ENCODE measurements at regions not wholly inside any gene's neighbourhood (a gene's known extent, or its start where the extent isn't known, plus 50 kb on each side); places are given as distances from the start of the nearest gene placed in this dataset.

DNA sequence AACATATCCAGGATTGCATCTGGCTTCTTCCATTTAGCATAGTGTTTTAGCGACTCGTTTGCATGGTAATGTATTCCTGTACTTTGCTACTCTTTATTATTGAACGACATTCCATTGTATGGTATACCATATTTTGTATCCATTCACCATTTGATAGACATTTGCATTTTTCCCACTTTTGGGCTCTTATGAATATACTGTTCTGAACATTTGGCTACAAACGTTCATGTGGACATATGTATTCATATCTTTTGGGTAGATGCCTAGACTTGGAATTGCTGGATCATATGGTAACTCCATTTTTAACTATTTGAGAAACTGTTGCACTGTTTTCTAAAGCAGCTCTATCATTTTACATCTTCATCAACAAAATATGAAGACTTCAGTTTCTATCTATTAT is 383.7 kb upstream of the AKR1E2 start:
- WGBS (ENCODE audit: extremely low coverage, insufficient read length, low lambda C conversion rate), result no CpG with 5 or more reads among the region's 4 CpGs
- Histone ChIP-seq H3K23ac (ENCODE audit: insufficient read length, low read depth, low read length) (no peak overlapping the region), H2BK20ac (ENCODE audit: low read depth, low read length, poor library complexity, severe bottlenecking) (no peak overlapping the region), H2AFZ (ENCODE audit: low read length) (no peak overlapping the region), H3K79me2 (ENCODE audit: insufficient read depth, low read length) (no peaks in the 10 kb centered on the region), H4K8ac (replicated peaks; ENCODE audit: insufficient read length, low read depth, low read length) (no peak overlapping the region), H3T11ph (ENCODE audit: low read length) (no peak overlapping the region), H3K14ac (ENCODE audit: insufficient read depth, low read length) (no peak overlapping the region), H3K4me2 (ENCODE audit: insufficient read depth, insufficient read length, low read length) (no peak overlapping the region), H4K91ac (ENCODE audit: insufficient read length, low read depth, low read length) (no peak overlapping the region), H2BK12ac (ENCODE audit: insufficient read length, low read depth, low read length) (no peak overlapping the region), H2BK5ac (ENCODE audit: insufficient read length, low read length) (no peak overlapping the region), H3K27ac (ENCODE audit: insufficient read length, low read depth, low read length) (no peak overlapping the region), H3K56ac (ENCODE audit: insufficient read length, low read depth, low read length) (no peak overlapping the region), H3K27me3 (ENCODE audit: insufficient read depth, low read length) (no peaks in the 10 kb centered on the region), H4K5ac (ENCODE audit: insufficient read length, low read depth, low read length) (no peak overlapping the region), H3K18ac (ENCODE audit: insufficient read length, low read depth, low read length) (no peak overlapping the region), H2AK5ac (ENCODE audit: insufficient read length, low read length) (no peak overlapping the region), H2BK120ac (ENCODE audit: low read depth, low read length, poor library complexity, severe bottlenecking) (no peak overlapping the region), H3K79me1 (ENCODE audit: insufficient read depth, low read depth, low read length, poor library complexity, severe bottlenecking) (no peaks in the 10 kb centered on the region), H2BK15ac (ENCODE audit: low read depth, low read length) (no peak overlapping the region), H3K23me2 (ENCODE audit: insufficient read length, low read depth, low read length, poor library complexity, severe bottlenecking) (no peaks in the 10 kb centered on the region), H3K4ac (ENCODE audit: low read depth, low read length) (no peak overlapping the region), H4K20me1 (ENCODE audit: control insufficient read depth, insufficient read depth, insufficient read length) (no peaks in the 10 kb centered on the region), H3K4me1 (ENCODE audit: insufficient read depth, low read length) (no peaks in the 10 kb centered on the region), H3K9me3 (ENCODE audit: control insufficient read depth, low read depth, low read length) (no peaks in the 10 kb centered on the region), H3K9ac (ENCODE audit: extremely low read depth, insufficient read length, low read length) (no peak overlapping the region)
- Mint-ChIP-seq H3K27me3 (ENCODE audit: low read depth) (no peaks in the 10 kb centered on the region), H3K9me3 (peaks cover 9 to 10% of the 10 kb centered on the region in 2 experiments; a peak in 2 of 5 replicates), H3K36me3 (ENCODE audit: insufficient read depth in 1 of 3, low read depth in 3 of 3) (peaks cover 0 to 5% (median 0%) of the 10 kb centered on the region in 3 experiments; a peak in 4 of 7 replicates), H3K4me1 (no peaks in the 10 kb centered on the region), H3K27ac (no peak overlapping the region), H3K4me3 (no peak overlapping the region)
- DNase-seq, result no peak
- TF ChIP-seq, protein P1, sequence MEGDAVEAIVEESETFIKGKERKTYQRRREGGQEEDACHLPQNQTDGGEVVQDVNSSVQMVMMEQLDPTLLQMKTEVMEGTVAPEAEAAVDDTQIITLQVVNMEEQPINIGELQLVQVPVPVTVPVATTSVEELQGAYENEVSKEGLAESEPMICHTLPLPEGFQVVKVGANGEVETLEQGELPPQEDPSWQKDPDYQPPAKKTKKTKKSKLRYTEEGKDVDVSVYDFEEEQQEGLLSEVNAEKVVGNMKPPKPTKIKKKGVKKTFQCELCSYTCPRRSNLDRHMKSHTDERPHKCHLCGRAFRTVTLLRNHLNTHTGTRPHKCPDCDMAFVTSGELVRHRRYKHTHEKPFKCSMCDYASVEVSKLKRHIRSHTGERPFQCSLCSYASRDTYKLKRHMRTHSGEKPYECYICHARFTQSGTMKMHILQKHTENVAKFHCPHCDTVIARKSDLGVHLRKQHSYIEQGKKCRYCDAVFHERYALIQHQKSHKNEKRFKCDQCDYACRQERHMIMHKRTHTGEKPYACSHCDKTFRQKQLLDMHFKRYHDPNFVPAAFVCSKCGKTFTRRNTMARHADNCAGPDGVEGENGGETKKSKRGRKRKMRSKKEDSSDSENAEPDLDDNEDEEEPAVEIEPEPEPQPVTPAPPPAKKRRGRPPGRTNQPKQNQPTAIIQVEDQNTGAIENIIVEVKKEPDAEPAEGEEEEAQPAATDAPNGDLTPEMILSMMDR (conservative IDR thresholded peaks at IDR 0.05), result no peak
